PC-3 (cell line): ENCODE measurements at regions not wholly inside any gene's neighbourhood (a gene's known extent, or its start where the extent isn't known, plus 50 kb on each side); places are given as distances from the start of the nearest gene placed in this dataset.

ENCODE experiments used
- CTCF ChIP-seq: fragments of 300-600 bp; sonication (generic); conservative IDR thresholded peaks from 2 replicates; pipeline ENCODE4 v1.5.1; 2017; ENCODE audit warnings: antibody characterized with exemption, low read depth, mild to moderate bottlenecking, low read length
- EZH2 ChIP-seq: fragments of 300-600 bp; sonication (generic); IDR thresholded peaks from one replicate; pipeline ENCODE4 v1.6.1; 2017; ENCODE audit warnings: antibody characterized with exemption, mild to moderate bottlenecking, low read length; ENCODE audit not compliant: unreplicated experiment

GRCh38 chr13:80074143-80074752 is 266.7 kb downstream of the SPRY2 start:
- TF ChIP-seq CTCF: no peak
- no peak for TF ChIP-seq EZH2
